ENCODE measurements at regions not wholly inside any gene's neighbourhood (a gene's known extent, or its start where the extent isn't known, plus 50 kb on each side); places are given as distances from the start of the nearest gene placed in this dataset.

DNA sequence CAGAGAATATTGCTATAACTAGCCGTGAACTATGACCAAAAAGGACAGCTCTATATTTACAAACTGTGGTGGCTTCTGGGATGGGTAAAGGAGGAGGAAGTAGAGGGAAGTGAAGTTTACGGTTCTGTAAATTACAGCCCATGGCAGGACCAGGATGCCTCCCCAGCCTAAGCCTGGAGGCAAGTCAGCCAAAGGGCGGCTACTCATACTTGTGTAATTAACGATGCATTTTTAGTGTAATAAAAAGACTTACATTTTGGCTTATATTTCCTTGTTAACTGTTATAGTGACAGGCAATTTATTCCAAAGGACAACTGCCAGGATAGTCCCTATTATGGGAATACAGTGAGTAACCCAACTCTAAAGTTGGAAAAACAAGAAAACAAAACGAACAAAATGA is 139.9 kb upstream of the OTUD4 start:
- BruUV-seq (replicated peaks) = no TSS peak
- ATAC-seq (no peak), DNase-seq (ENCODE audit: low read depth, low spot score) (no peak)
- ChIA-PET POLR2A (no interaction called here), CTCF (no interaction called here)
- H3K36me3 ChIP-seq (ENCODE audit: control insufficient read depth, insufficient read depth, low read length) = no peaks in the 10 kb centered on the region
- H3K4me1 ChIP-seq (ENCODE audit: control insufficient read depth, insufficient read depth, low read length) = no peaks in the 10 kb centered on the region
- intact Hi-C loops (cut with micrococcal nuclease; ENCODE audit: unreplicated experiment) = no loop called here
- H3K9me3 ChIP-seq (ENCODE audit: control insufficient read depth, insufficient read depth, low read depth, low read length) = no peaks in the 10 kb centered on the region
- H3K27me3 ChIP-seq (ENCODE audit: control insufficient read depth, insufficient read depth, low read length) = no peaks in the 10 kb centered on the region
- TF ChIP-seq, protein P1, sequence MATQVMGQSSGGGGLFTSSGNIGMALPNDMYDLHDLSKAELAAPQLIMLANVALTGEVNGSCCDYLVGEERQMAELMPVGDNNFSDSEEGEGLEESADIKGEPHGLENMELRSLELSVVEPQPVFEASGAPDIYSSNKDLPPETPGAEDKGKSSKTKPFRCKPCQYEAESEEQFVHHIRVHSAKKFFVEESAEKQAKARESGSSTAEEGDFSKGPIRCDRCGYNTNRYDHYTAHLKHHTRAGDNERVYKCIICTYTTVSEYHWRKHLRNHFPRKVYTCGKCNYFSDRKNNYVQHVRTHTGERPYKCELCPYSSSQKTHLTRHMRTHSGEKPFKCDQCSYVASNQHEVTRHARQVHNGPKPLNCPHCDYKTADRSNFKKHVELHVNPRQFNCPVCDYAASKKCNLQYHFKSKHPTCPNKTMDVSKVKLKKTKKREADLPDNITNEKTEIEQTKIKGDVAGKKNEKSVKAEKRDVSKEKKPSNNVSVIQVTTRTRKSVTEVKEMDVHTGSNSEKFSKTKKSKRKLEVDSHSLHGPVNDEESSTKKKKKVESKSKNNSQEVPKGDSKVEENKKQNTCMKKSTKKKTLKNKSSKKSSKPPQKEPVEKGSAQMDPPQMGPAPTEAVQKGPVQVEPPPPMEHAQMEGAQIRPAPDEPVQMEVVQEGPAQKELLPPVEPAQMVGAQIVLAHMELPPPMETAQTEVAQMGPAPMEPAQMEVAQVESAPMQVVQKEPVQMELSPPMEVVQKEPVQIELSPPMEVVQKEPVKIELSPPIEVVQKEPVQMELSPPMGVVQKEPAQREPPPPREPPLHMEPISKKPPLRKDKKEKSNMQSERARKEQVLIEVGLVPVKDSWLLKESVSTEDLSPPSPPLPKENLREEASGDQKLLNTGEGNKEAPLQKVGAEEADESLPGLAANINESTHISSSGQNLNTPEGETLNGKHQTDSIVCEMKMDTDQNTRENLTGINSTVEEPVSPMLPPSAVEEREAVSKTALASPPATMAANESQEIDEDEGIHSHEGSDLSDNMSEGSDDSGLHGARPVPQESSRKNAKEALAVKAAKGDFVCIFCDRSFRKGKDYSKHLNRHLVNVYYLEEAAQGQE (IDR thresholded peaks at IDR 0.05; ENCODE audit: insufficient read depth in 1 of 2, low read depth in 2 of 2, low read length in 1 of 2) = no peak
- TF ChIP-seq TCF7L2 (IDR thresholded peaks at IDR 0.05; ENCODE audit: low read depth, low read length) = no peak
- H3K27ac ChIP-seq (ENCODE audit: low read length) = no peak overlapping the region
- H3K4me3 ChIP-seq (ENCODE audit: low read depth in 2 of 2, low read length in 2 of 2) = no peak overlapping the region
- in situ Hi-C loops (cut with HindIII; ENCODE audit: low pct_unique_long_range_greater_than_20kb, low sequenced_read_pairs) = no loop called here

DNA sequence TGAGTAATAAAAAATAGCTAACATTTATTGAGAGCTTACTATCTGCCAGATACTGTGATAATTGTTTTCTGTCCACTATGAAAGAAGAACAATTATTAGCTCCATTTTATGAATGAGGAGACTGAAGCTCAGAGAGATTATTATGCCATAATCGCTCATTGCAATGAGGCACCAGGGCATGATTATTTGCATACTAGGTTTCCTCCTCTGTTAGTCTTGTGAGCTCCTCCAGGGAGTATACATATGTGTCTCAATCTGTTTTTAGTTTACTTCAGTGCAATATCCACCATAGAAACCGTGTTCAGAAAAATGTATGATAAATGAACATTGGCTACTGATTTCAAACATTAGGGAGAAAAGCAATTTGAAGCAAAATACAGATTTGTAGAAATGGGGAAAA is 139.4 kb upstream of the OTUD4 start:
- H3K4me3 ChIP-seq (ENCODE audit: low read depth in 2 of 2, low read length in 2 of 2) = no peak overlapping the region
- H3K4me1 ChIP-seq (ENCODE audit: control insufficient read depth, insufficient read depth, low read length) = no peaks in the 10 kb centered on the region
- no peaks in the 10 kb centered on the region for H3K27me3 ChIP-seq (ENCODE audit: control insufficient read depth, insufficient read depth, low read length)
- ATAC-seq (no peak), DNase-seq (ENCODE audit: low read depth, low spot score) (no peak)
- TF ChIP-seq SIN3A (IDR thresholded peaks at IDR 0.05; ENCODE audit: borderline replicate concordance, insufficient read depth, low read depth, low read length) (no peak), TCF7L2 (IDR thresholded peaks at IDR 0.05; ENCODE audit: low read depth, low read length) (no peak), POLR2AphosphoS5 (IDR thresholded peaks at IDR 0.05; ENCODE audit: low read depth, low read length) (no peak)
- TF ChIP-seq, protein P2, sequence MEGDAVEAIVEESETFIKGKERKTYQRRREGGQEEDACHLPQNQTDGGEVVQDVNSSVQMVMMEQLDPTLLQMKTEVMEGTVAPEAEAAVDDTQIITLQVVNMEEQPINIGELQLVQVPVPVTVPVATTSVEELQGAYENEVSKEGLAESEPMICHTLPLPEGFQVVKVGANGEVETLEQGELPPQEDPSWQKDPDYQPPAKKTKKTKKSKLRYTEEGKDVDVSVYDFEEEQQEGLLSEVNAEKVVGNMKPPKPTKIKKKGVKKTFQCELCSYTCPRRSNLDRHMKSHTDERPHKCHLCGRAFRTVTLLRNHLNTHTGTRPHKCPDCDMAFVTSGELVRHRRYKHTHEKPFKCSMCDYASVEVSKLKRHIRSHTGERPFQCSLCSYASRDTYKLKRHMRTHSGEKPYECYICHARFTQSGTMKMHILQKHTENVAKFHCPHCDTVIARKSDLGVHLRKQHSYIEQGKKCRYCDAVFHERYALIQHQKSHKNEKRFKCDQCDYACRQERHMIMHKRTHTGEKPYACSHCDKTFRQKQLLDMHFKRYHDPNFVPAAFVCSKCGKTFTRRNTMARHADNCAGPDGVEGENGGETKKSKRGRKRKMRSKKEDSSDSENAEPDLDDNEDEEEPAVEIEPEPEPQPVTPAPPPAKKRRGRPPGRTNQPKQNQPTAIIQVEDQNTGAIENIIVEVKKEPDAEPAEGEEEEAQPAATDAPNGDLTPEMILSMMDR (IDR thresholded peaks at IDR 0.05) = no peak
- TF ChIP-seq, protein P1 (IDR thresholded peaks at IDR 0.05; ENCODE audit: insufficient read depth in 1 of 2, low read depth in 2 of 2, low read length in 1 of 2) = no peak
- no peaks in the 10 kb centered on the region for H3K9me3 ChIP-seq (ENCODE audit: control insufficient read depth, insufficient read depth, low read depth, low read length)
- BruUV-seq (replicated peaks) = no TSS peak
- ChIA-PET CTCF (no interaction called here), POLR2A (no interaction called here)
- H3K27ac ChIP-seq (ENCODE audit: low read length) = no peak overlapping the region
- intact Hi-C loops (cut with micrococcal nuclease; ENCODE audit: unreplicated experiment) (no loop called here), in situ Hi-C loops (cut with HindIII; ENCODE audit: low pct_unique_long_range_greater_than_20kb, low sequenced_read_pairs) (no loop called here)
- H3K36me3 ChIP-seq (ENCODE audit: control insufficient read depth, insufficient read depth, low read length) = no peaks in the 10 kb centered on the region

Data from Panc1 (cell line).